Left lung (tissue), 4 donors: ENCODE measurements at regions not wholly inside any gene's neighbourhood (a gene's known extent, or its start where the extent isn't known, plus 50 kb on each side); places are given as distances from the start of the nearest gene placed in this dataset.
A peak's percentile ranks its signal among the peaks of the same experiment; 100 is the strongest.

Experiments
- ATAC-seq: fragments of 200-7000 bp; cut with Tn5 transposase; one replicate; pipeline ENCODE4 v1.9.1; 2020; ENCODE audit warnings: moderate library complexity
- DNase-seq, 4 donors: peaks; one replicate each; pipeline ENCODE4 v3.0.0-alpha.2; 2013 to 2020
- H3K27ac ChIP-seq, 2 donors: fragments of 200-600 bp; sonication (generic) in 1 of 2; one replicate each; pipeline versions ENCODE4 v1.5.0 to v1.8.0; 2020 to 2021
- H3K27me3 ChIP-seq, 2 donors: fragments of 200-600 bp; sonication (generic) in 1 of 2; one replicate each; pipeline versions ENCODE4 v1.5.0 to v1.8.0; 2020 to 2021
- H3K36me3 ChIP-seq, 2 donors: fragments of 200-600 bp; sonication (generic) in 1 of 2; one replicate each; pipeline versions ENCODE4 v1.5.0 to v1.8.0; 2020 to 2021
- H3K4me1 ChIP-seq, 2 donors: fragments of 200-600 bp; one replicate each; pipeline ENCODE4 v1.8.0; 2021
- H3K4me3 ChIP-seq, 2 donors: fragments of 200-600 bp; sonication (generic) in 1 of 2; one replicate each; pipeline versions ENCODE4 v1.5.0 to v1.8.0; 2020 to 2021; ENCODE audit warnings: mild to moderate bottlenecking in 1 of 2
- H3K9me3 ChIP-seq, 2 donors: fragments of 200-600 bp; sonication (generic) in 1 of 2; one replicate each; pipeline versions ENCODE4 v1.5.0 to v1.8.0; 2020 to 2021
- CTCF ChIP-seq, 2 donors: fragments of 200-600 bp; sonication (generic) in 1 of 2; IDR thresholded peaks; one replicate each; pipeline versions ENCODE4 v1.5.0 to v1.8.0; 2021; ENCODE audit warnings: antibody characterized with exemption in 2 of 2
- intact Hi-C, 2 donors: fragments of 100-400 bp; cut with DNase I; formaldehyde crosslinking; loops; one replicate each; pipeline versions ENCODE4 v1.11.2 to v1.14.2; 2022
- donor health status: DM: no; HTN: yes; CAD: no.
- donor health status: DM: no; HTN: no; CAD: no.

- no peaks in the 10 kb centered on the region for H3K9me3 ChIP-seq
- no peak for TF ChIP-seq CTCF (IDR thresholded peaks at IDR 0.05)
- no peak overlapping the region for H3K27ac ChIP-seq
- intact Hi-C loops: no loop called here
- H3K36me3 ChIP-seq: no peaks in the 10 kb centered on the region
- no peak overlapping the region for H3K4me3 ChIP-seq
- DNase-seq (no peak), ATAC-seq (peak; percentile 70)
- H3K4me1 ChIP-seq: no peaks in the 10 kb centered on the region
- no peaks in the 10 kb centered on the region for H3K27me3 ChIP-seq
These were observed 75.6 kb upstream of the AGBL1 start for GRCh38 chr15:86004061-86004460.

GRCh38 chr15:86006546-86006945 is 73.1 kb upstream of the AGBL1 start:
- Histone ChIP-seq H3K27ac (no peak overlapping the region), H3K27me3 (no peaks in the 10 kb centered on the region), H3K4me1 (no peaks in the 10 kb centered on the region), H3K36me3 (no peaks in the 10 kb centered on the region), H3K9me3 (no peaks in the 10 kb centered on the region), H3K4me3 (no peak overlapping the region)
- intact Hi-C loops: no loop called here
- ATAC-seq (no peak), DNase-seq (no peak)
- no peak for TF ChIP-seq CTCF (IDR thresholded peaks at IDR 0.05)

- intact Hi-C loops: no loop called here
- no peak for DNase-seq
- H3K27me3 ChIP-seq: peaks cover 0 to 5% of the 10 kb centered on the region in 2 donors
- ATAC-seq: no peak
- H3K4me3 ChIP-seq: no peak overlapping the region
- no peak overlapping the region for H3K27ac ChIP-seq
- H3K36me3 ChIP-seq: no peaks in the 10 kb centered on the region
- H3K4me1 ChIP-seq: no peaks in the 10 kb centered on the region
- H3K9me3 ChIP-seq: no peaks in the 10 kb centered on the region
- TF ChIP-seq CTCF (IDR thresholded peaks at IDR 0.05): no peak
These were observed 69.9 kb upstream of the AGBL1 start for GRCh38 chr15:86009727-86010126.

GRCh38 chr15:86010398-86010797 is 69.3 kb upstream of the AGBL1 start:
- intact Hi-C loops: no loop called here
- ATAC-seq: no peak
- Histone ChIP-seq H3K27ac (no peak overlapping the region), H3K9me3 (no peaks in the 10 kb centered on the region), H3K36me3 (no peaks in the 10 kb centered on the region), H3K27me3 (peaks cover 0 to 5% of the 10 kb centered on the region in 2 donors), H3K4me3 (no peak overlapping the region), H3K4me1 (no peaks in the 10 kb centered on the region)
- no peak for DNase-seq
- no peak for TF ChIP-seq CTCF (IDR thresholded peaks at IDR 0.05)

GRCh38 chr15:86010891-86011290 is 68.8 kb upstream of the AGBL1 start:
- intact Hi-C loops: no loop called here
- H3K4me3 ChIP-seq: no peak overlapping the region
- H3K27ac ChIP-seq: no peak overlapping the region
- ATAC-seq: no peak
- H3K9me3 ChIP-seq: no peaks in the 10 kb centered on the region
- no peaks in the 10 kb centered on the region for H3K36me3 ChIP-seq
- DNase-seq: no peak
- TF ChIP-seq CTCF (IDR thresholded peaks at IDR 0.05): no peak
- H3K27me3 ChIP-seq: peaks cover 0 to 5% of the 10 kb centered on the region in 2 donors
- no peaks in the 10 kb centered on the region for H3K4me1 ChIP-seq
